Mucosa of descending colon (tissue), 3 donors: ENCODE measurements at regions not wholly inside any gene's neighbourhood (a gene's known extent, or its start where the extent isn't known, plus 50 kb on each side); places are given as distances from the start of the nearest gene placed in this dataset.

Source experiments
- ATAC-seq: fragments of 200-7000 bp; cut with Tn5 transposase; one replicate; pipeline ENCODE4 v1.9.1; 2020; ENCODE audit warnings: mild to moderate bottlenecking, moderate library complexity
- DNase-seq, 3 donors: peaks; one replicate each; pipeline ENCODE4 v3.0.0-alpha.2; 2020
- H3K36me3 ChIP-seq: fragments of 200-600 bp; one replicate; pipeline ENCODE4 v1.8.0; 2021; ENCODE audit warnings: low read depth, mild to moderate bottlenecking
- H3K4me1 ChIP-seq: fragments of 200-600 bp; one replicate; pipeline ENCODE4 v1.8.0; 2021; ENCODE audit warnings: low read depth, mild to moderate bottlenecking
- H3K4me3 ChIP-seq: fragments of 200-600 bp; one replicate; pipeline ENCODE4 v1.8.0; 2021; ENCODE audit warnings: mild to moderate bottlenecking
- H3K9me3 ChIP-seq: fragments of 200-600 bp; one replicate; pipeline ENCODE4 v1.8.0; 2021; ENCODE audit warnings: mild to moderate bottlenecking
- CTCF ChIP-seq: fragments of 200-600 bp; IDR thresholded peaks from one replicate; pipeline ENCODE4 v1.8.0; 2022; ENCODE audit warnings: antibody characterized with exemption, mild to moderate bottlenecking
- intact Hi-C, 2 donors: fragments of 100-400 bp; cut with DNase I in 1 of 2; cut with micrococcal nuclease in 1 of 2; formaldehyde crosslinking; loops; one replicate each; pipeline versions ENCODE4 v1.11.0 to v1.11.1; 2022; cut with DNase I, micrococcal nuclease
- donor health status: DM: no; HTN: no; CAD: no; lungs with moderate emphysema.
- donor health status: DM: no; HTN: no; CAD: no.
- donor health status: DM: no; HTN: yes; CAD: no.

GRCh38 chr12:127396734-127397133, 870.2 kb upstream of the TMEM132C start:
- Histone ChIP-seq H3K36me3 (no peaks in the 10 kb centered on the region), H3K4me3 (no peak overlapping the region), H3K9me3 (no peaks in the 10 kb centered on the region), H3K4me1 (no peaks in the 10 kb centered on the region)
- intact Hi-C loops: no loop called here
- no peak for TF ChIP-seq CTCF
- no peak for DNase-seq
- ATAC-seq: no peak

GRCh38 chr12:127398016-127398710, 868.8 kb upstream of the TMEM132C start:
- Histone ChIP-seq H3K9me3 (no peaks in the 10 kb centered on the region), H3K4me1 (no peaks in the 10 kb centered on the region), H3K36me3 (no peaks in the 10 kb centered on the region), H3K4me3 (no peak overlapping the region)
- no peak for ATAC-seq
- DNase-seq: no peak
- intact Hi-C loops: no loop called here
- no peak for TF ChIP-seq CTCF

- DNase-seq (no peak), ATAC-seq (no peak)
- Histone ChIP-seq H3K36me3 (no peaks in the 10 kb centered on the region), H3K4me3 (no peak overlapping the region), H3K9me3 (no peaks in the 10 kb centered on the region), H3K4me1 (no peaks in the 10 kb centered on the region)
- intact Hi-C loops: no loop called here
- no peak for TF ChIP-seq CTCF
Measured at GRCh38 chr12:127399451-127399850, 867.5 kb upstream of the TMEM132C start.

GRCh38 chr12:127400221-127400620, 866.7 kb upstream of the TMEM132C start:
- Histone ChIP-seq H3K4me3 (no peak overlapping the region), H3K36me3 (no peaks in the 10 kb centered on the region), H3K9me3 (no peaks in the 10 kb centered on the region), H3K4me1 (no peaks in the 10 kb centered on the region)
- intact Hi-C loops: no loop called here
- ATAC-seq: no peak
- no peak for DNase-seq
- TF ChIP-seq CTCF: no peak

- no peak for TF ChIP-seq CTCF
- ATAC-seq: no peak
- H3K9me3 ChIP-seq: no peaks in the 10 kb centered on the region
- no peaks in the 10 kb centered on the region for H3K36me3 ChIP-seq
- H3K4me3 ChIP-seq: no peak overlapping the region
- H3K4me1 ChIP-seq: no peaks in the 10 kb centered on the region
- DNase-seq: no peak
- intact Hi-C loops: no loop called here
Measured at GRCh38 chr12:127401005-127401404, 866.0 kb upstream of the TMEM132C start.

- TF ChIP-seq CTCF: no peak
- intact Hi-C loops: no loop called here
- Histone ChIP-seq H3K4me1 (no peaks in the 10 kb centered on the region), H3K4me3 (no peak overlapping the region), H3K9me3 (no peaks in the 10 kb centered on the region), H3K36me3 (no peaks in the 10 kb centered on the region)
- ATAC-seq: no peak
- no peak for DNase-seq
Measured at GRCh38 chr12:127401536-127401935, 865.4 kb upstream of the TMEM132C start.
